AML-193 (cell line): ENCODE measurements at regions not wholly inside any gene's neighbourhood (a gene's known extent, or its start where the extent isn't known, plus 50 kb on each side); places are given as distances from the start of the nearest gene placed in this dataset.

Source experiments
- DNase-seq, 2 experiments: peaks; one replicate each; lab custom pipeline; 2025; lab: John Stamatoyannopoulos, UW

- DNase-seq, result no peak
Observed at GRCh38 chr7:9981742-9982349, 991.8 kb upstream of the PHF14 start.

GRCh38 chr7:9983048-9983447 is 990.6 kb upstream of the PHF14 start:
- no peak for DNase-seq

GRCh38 chr7:10015687-10016086 is 958.0 kb upstream of the PHF14 start:
- DNase-seq, result no peak

GRCh38 chr7:10022480-10022879 is 951.2 kb upstream of the PHF14 start:
- DNase-seq, result no peak

GRCh38 chr7:10022957-10023356 is 950.7 kb upstream of the PHF14 start:
- DNase-seq, result no peak

GRCh38 chr7:10034843-10035556 is 938.7 kb upstream of the PHF14 start:
- DNase-seq, result no peak

- no peak for DNase-seq
Observed at GRCh38 chr7:10036693-10037092, 937.0 kb upstream of the PHF14 start.

- no peak for DNase-seq
Observed at GRCh38 chr7:10038351-10038750, 935.3 kb upstream of the PHF14 start.

GRCh38 chr7:10040674-10041073 is 933.0 kb upstream of the PHF14 start:
- DNase-seq, result no peak

GRCh38 chr7:10070899-10071298 is 902.8 kb upstream of the PHF14 start:
- no peak for DNase-seq

GRCh38 chr7:10075866-10076265 is 897.8 kb upstream of the PHF14 start:
- DNase-seq, result no peak

GRCh38 chr7:10076660-10077300 is 896.9 kb upstream of the PHF14 start:
- no peak for DNase-seq

GRCh38 chr7:10079572-10079971 is 894.1 kb upstream of the PHF14 start:
- DNase-seq, result no peak

GRCh38 chr7:10082896-10083295 is 890.8 kb upstream of the PHF14 start:
- DNase-seq, result no peak

GRCh38 chr7:10083766-10084165 is 889.9 kb upstream of the PHF14 start:
- no peak for DNase-seq

GRCh38 chr7:10085231-10085630 is 888.4 kb upstream of the PHF14 start:
- no peak for DNase-seq

- DNase-seq, result no peak
Observed at GRCh38 chr7:10100572-10100971, 873.1 kb upstream of the PHF14 start.

GRCh38 chr7:10101351-10101750 is 872.3 kb upstream of the PHF14 start:
- DNase-seq, result no peak

GRCh38 chr7:10104292-10104691 is 869.4 kb upstream of the PHF14 start:
- DNase-seq, result no peak

GRCh38 chr7:10106609-10107008 is 867.1 kb upstream of the PHF14 start:
- DNase-seq, result no peak

- no peak for DNase-seq
Observed at GRCh38 chr7:10116511-10116910, 857.2 kb upstream of the PHF14 start.

- no peak for DNase-seq
Observed at GRCh38 chr7:10117815-10118214, 855.9 kb upstream of the PHF14 start.

GRCh38 chr7:10120936-10121335 is 852.7 kb upstream of the PHF14 start:
- DNase-seq, result no peak
